OCI-LY7 (cell line): ENCODE measurements at regions not wholly inside any gene's neighbourhood (a gene's known extent, or its start where the extent isn't known, plus 50 kb on each side); places are given as distances from the start of the nearest gene placed in this dataset.

ENCODE experiments used
- BruUV-seq: library from RNA; stranded (reverse); fragments of 400-500 nt; replicated peaks from 2 replicates; lab custom pipeline; 2021; lab: Mats Ljungman, UMichigan
- CTCF ChIA-PET: fragments of 300-600 bp; sonication (Branson Sonifier 250); formaldehyde crosslinking; loops from one replicate; lab custom pipeline; 2022; ENCODE audit warnings: antibody characterized with exemption; ENCODE audit not compliant: unreplicated experiment; lab: Charles Lee
- POLR2A ChIA-PET: fragments of 300-600 bp; sonication (Branson Sonifier 250); formaldehyde crosslinking; loops from one replicate; lab custom pipeline; 2022; ENCODE audit warnings: antibody characterized with exemption; lab: Charles Lee
- DNase-seq: peaks from one replicate; pipeline ENCODE4 v3.0.0-alpha.2; 2015; ENCODE audit warnings: low spot score
- H2AFZ ChIP-seq: fragments of 200-600 bp; sonication (generic), shearing (Covaris generic); 2 replicates; pipeline ENCODE4 v1.6.1; 2014; ENCODE audit warnings: mild to moderate bottlenecking, antibody characterized with exemption, low read length, moderate library complexity
- H3K27ac ChIP-seq: fragments of 200-600 bp; sonication (generic); 2 replicates; pipeline ENCODE4 v1.5.1; 2014; ENCODE audit warnings: mixed run types, low read depth, mild to moderate bottlenecking, moderate library complexity, low read length, inconsistent platforms; ENCODE audit not compliant: poor library complexity, severe bottlenecking
- H3K36me3 ChIP-seq: fragments of 200-600 bp; sonication (generic); 2 replicates; pipeline ENCODE4 v1.6.1; 2014; ENCODE audit warnings: mild to moderate bottlenecking, antibody characterized with exemption, low read length, moderate library complexity, mixed read lengths; ENCODE audit not compliant: insufficient read depth
- H3K4me1 ChIP-seq: fragments of 200-600 bp; sonication (generic); 2 replicates; pipeline ENCODE4 v1.5.1; 2014; ENCODE audit warnings: mild to moderate bottlenecking, low read length; ENCODE audit not compliant: insufficient read depth, poor library complexity, severe bottlenecking
- H3K4me2 ChIP-seq: fragments of 200-600 bp; sonication (generic); 2 replicates; pipeline ENCODE4 v1.6.1; 2014; ENCODE audit warnings: mild to moderate bottlenecking, low read length
- H3K4me3 ChIP-seq: fragments of 200-600 bp; sonication (generic); 2 replicates; pipeline ENCODE4 v1.5.1; 2014; ENCODE audit warnings: mild to moderate bottlenecking, low read depth, low read length; ENCODE audit not compliant: poor library complexity, severe bottlenecking
- H3K79me2 ChIP-seq: fragments of 200-600 bp; sonication (generic); 2 replicates; pipeline ENCODE4 v1.6.1; 2016; ENCODE audit warnings: low read depth, mild to moderate bottlenecking, low read length, moderate library complexity, mixed read lengths; ENCODE audit not compliant: insufficient read depth
- H3K9me2 ChIP-seq: fragments of 200-600 bp; sonication (generic); 2 replicates; pipeline ENCODE4 v1.6.1; 2016; ENCODE audit warnings: mild to moderate bottlenecking, low read length, mixed read lengths; ENCODE audit not compliant: insufficient read depth
- H3K9me3 ChIP-seq: fragments of 200-600 bp; sonication (generic); 2 replicates; pipeline ENCODE4 v1.6.1; 2014; ENCODE audit warnings: mild to moderate bottlenecking, mixed run types, low read length, mixed read lengths
- H4K20me1 ChIP-seq: fragments of 200-600 bp; sonication (generic); 2 replicates; pipeline ENCODE4 v1.6.1; 2014; ENCODE audit warnings: mild to moderate bottlenecking, antibody characterized with exemption, low read length, moderate library complexity, mixed read lengths; ENCODE audit not compliant: insufficient read depth
- CTCF ChIP-seq: fragments of 200-600 bp; sonication (generic); conservative IDR thresholded peaks from 2 replicates; pipeline ENCODE4 v1.5.1; 2014; ENCODE audit warnings: mild to moderate bottlenecking, antibody characterized with exemption, low read length, moderate library complexity, mixed read lengths
- EZH2phosphoT487 ChIP-seq: fragments of 200-600 bp; sonication (generic); IDR thresholded peaks from 2 replicates; pipeline ENCODE4 v1.6.1; 2018; ENCODE audit warnings: low read depth, borderline replicate concordance, mild to moderate bottlenecking, mixed run types, antibody characterized with exemption, low read length, moderate library complexity, mixed read lengths
- intact Hi-C: fragments of 100-400 bp; cut with micrococcal nuclease; formaldehyde crosslinking; loops from one replicate; pipeline ENCODE4 v1.10.0; 2022; ENCODE audit not compliant: unreplicated experiment

GRCh38 chr7:82511542-82511941, 68.0 kb upstream of the CACNA2D1 start:
- intact Hi-C loops: no loop called here
- H3K4me2 ChIP-seq: no peak overlapping the region
- POLR2A ChIA-PET: no interaction called here
- H3K4me3 ChIP-seq: no peak overlapping the region
- H3K4me1 ChIP-seq: no peaks in the 10 kb centered on the region
- H3K27ac ChIP-seq: no peak overlapping the region
- H4K20me1 ChIP-seq: no peaks in the 10 kb centered on the region
- H2AFZ ChIP-seq: no peak overlapping the region
- CTCF ChIA-PET: no interaction called here
- H3K9me2 ChIP-seq: no peaks in the 10 kb centered on the region
- no peaks in the 10 kb centered on the region for H3K9me3 ChIP-seq
- no peak for TF ChIP-seq CTCF
- no peak for TF ChIP-seq EZH2phosphoT487
- no peaks in the 10 kb centered on the region for H3K36me3 ChIP-seq
- H3K79me2 ChIP-seq: no peaks in the 10 kb centered on the region
- no peak for DNase-seq
- no TSS peak for BruUV-seq

- H3K4me1 ChIP-seq: no peaks in the 10 kb centered on the region
- H3K9me2 ChIP-seq: no peaks in the 10 kb centered on the region
- no peak overlapping the region for H3K4me3 ChIP-seq
- ChIA-PET CTCF (no interaction called here), POLR2A (no interaction called here)
- DNase-seq: no peak
- H3K27ac ChIP-seq: no peak overlapping the region
- H2AFZ ChIP-seq: no peak overlapping the region
- no peaks in the 10 kb centered on the region for H4K20me1 ChIP-seq
- BruUV-seq: no TSS peak
- no peaks in the 10 kb centered on the region for H3K79me2 ChIP-seq
- TF ChIP-seq CTCF: no peak
- no peak for TF ChIP-seq EZH2phosphoT487
- no peaks in the 10 kb centered on the region for H3K9me3 ChIP-seq
- intact Hi-C loops: no loop called here
- no peak overlapping the region for H3K4me2 ChIP-seq
- H3K36me3 ChIP-seq: no peaks in the 10 kb centered on the region
Observed at GRCh38 chr7:82507976-82508677, 64.5 kb upstream of the CACNA2D1 start.

GRCh38 chr7:82507365-82507975, 63.9 kb upstream of the CACNA2D1 start:
- intact Hi-C loops: no loop called here
- no peak overlapping the region for H3K27ac ChIP-seq
- H4K20me1 ChIP-seq: no peaks in the 10 kb centered on the region
- H3K4me3 ChIP-seq: no peak overlapping the region
- H3K4me1 ChIP-seq: no peaks in the 10 kb centered on the region
- POLR2A ChIA-PET: no interaction called here
- no peaks in the 10 kb centered on the region for H3K36me3 ChIP-seq
- no peaks in the 10 kb centered on the region for H3K79me2 ChIP-seq
- CTCF ChIA-PET: no interaction called here
- H3K9me3 ChIP-seq: no peaks in the 10 kb centered on the region
- H3K4me2 ChIP-seq: no peak overlapping the region
- no peaks in the 10 kb centered on the region for H3K9me2 ChIP-seq
- DNase-seq: no peak
- TF ChIP-seq EZH2phosphoT487: no peak
- TF ChIP-seq CTCF: no peak
- H2AFZ ChIP-seq: no peak overlapping the region
- BruUV-seq: no TSS peak
